Right renal pelvis (tissue), 4 donors: ENCODE measurements at regions not wholly inside any gene's neighbourhood (a gene's known extent, or its start where the extent isn't known, plus 50 kb on each side); places are given as distances from the start of the nearest gene placed in this dataset.

Source experiments
- DNase-seq, 4 donors: peaks; one replicate each; pipeline ENCODE4 v3.0.0-alpha.2; 2013; ENCODE audit warnings: low read depth in 4 of 4, low spot score in 3 of 4, missing footprints in 1 of 4

DNA sequence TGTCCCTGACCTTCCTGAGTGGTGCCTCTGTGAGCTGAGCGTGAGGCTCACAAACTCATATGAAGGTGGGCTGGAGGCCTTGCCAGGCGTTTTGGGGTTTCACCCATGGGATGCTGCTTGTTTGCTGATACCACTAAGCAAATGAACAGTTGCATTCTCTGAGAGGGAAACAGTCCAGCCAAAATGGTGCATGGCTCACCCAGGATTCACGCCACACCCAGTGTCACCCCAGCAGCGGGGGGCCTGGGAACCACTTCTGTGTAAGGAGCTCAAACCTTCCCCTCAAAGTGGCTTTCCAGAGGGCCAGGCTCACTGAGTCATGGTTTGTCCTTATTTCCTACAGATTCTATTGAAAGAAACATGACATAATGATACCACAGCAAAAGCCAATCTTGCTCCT, 928.1 kb downstream of the TBC1D22A start:
- DNase-seq = no peak

DNA sequence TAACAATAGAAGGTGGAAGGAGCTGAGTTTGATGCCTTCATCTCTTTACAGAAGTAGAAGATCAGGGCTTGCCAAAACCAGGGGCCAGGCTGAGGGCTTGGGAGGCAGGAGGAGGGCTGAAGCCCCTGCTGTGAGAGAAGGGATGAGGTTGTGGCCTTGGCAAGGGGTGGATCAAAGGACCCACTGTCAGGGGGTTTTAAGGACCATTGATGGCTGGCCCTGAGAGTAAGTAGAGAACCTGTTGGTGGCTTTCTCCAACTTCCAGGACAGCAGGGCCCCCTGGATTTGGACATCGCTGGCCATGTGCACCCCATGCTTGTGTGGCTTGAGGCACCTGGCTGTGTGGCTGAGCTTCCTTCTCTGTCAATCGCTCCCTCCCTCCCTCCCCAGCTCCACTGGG, 927.7 kb downstream of the TBC1D22A start:
- no peak for DNase-seq

DNA sequence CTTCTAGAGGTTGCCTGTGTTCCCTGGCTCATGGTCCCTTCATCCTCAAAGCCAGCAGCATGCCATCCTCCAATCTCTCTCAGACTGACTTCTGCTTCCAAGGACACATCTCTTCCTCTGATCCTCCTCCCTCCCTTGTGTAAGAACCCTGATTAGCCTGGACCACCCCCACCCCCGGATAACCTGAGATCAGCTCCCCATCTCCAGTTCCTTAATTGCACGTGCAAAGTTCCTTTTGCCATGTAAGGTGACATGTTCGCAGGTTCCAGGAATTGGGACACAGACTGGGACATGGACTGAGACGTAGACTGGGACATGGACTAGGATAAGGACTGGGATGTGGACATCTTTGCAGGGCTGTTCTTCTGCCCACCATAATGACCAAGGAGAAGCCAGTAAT, 925.3 kb downstream of the TBC1D22A start:
- no peak for DNase-seq

GRCh38 chr22:47687346-47687655, 924.9 kb downstream of the TBC1D22A start:
- DNase-seq = no peak

DNA sequence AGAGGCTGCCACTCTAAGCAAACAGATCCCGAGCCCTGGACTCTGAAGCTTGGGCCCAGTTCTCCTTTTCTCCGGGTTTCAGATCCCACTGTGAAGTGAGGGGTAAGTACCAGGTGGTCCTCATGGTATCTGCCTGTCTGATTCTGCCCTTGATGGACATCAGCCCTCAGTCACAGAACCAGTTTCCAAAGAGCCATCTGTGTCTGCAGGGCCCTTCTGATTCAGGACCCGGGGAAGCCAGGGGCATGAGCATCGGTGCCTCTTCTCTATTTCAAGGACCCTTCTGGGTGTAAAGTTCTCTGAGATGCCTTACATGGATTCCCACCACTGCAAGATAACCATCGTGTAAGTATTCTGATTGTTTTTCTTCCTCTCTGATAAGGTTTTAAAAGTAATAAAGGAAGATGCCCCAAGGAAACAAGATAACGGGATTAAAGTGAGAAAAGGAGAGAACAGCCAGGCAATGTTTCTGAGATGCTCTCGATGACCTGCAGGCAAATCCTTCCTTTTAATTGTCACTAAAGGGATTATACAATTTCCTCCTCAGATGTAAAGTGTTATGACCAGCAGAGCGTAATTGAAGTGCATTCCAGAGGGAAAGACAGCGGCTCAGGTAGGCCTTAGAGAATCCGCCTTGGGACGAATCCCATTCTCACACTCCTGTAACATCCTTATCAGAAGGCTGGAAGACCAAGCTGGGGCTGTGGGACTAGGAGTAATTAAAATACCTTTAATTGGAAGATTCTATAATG, 924.3 kb downstream of the TBC1D22A start:
- DNase-seq = no peak

GRCh38 chr22:47681411-47682165, 919.1 kb downstream of the TBC1D22A start:
- DNase-seq = no peak

- DNase-seq = no peak
Observed at GRCh38 chr22:47678636-47679287, 916.3 kb downstream of the TBC1D22A start.

GRCh38 chr22:47678048-47678447, 915.6 kb downstream of the TBC1D22A start:
- no peak for DNase-seq

DNA sequence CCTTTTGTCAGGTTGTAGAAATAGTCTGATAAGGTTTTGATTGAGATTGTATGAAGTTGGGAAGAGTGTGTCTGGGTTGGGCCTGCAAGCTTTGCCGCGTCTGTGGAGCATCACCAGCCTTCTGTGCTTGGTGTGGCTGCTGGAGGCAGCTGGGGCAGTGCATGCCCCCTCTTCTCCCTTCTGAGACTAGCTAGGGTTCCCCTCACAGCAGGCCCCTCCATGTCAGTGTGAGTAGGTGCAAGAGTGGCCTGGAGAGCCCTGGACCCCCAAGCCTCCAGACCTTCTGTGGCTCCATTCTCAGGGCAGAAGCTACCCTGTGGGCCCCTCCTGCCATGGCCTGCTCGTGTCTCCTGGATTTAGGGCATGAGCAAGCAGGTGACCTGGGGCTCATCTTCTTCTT, 914.2 kb downstream of the TBC1D22A start:
- DNase-seq = no peak

GRCh38 chr22:47674600-47674999, 912.1 kb downstream of the TBC1D22A start:
- no peak for DNase-seq

- no peak for DNase-seq
Observed at GRCh38 chr22:47673557-47673956, 911.1 kb downstream of the TBC1D22A start.

GRCh38 chr22:47672526-47672925, 910.1 kb downstream of the TBC1D22A start:
- DNase-seq = no peak

- DNase-seq = no peak
Observed at GRCh38 chr22:47665151-47665550, 902.7 kb downstream of the TBC1D22A start.

- no peak for DNase-seq
Observed at GRCh38 chr22:47663615-47664605, 901.5 kb downstream of the TBC1D22A start.

- no peak for DNase-seq
Observed at GRCh38 chr22:47659467-47660223, 897.2 kb downstream of the TBC1D22A start.

- no peak for DNase-seq
Observed at GRCh38 chr22:47658182-47658581, 895.7 kb downstream of the TBC1D22A start.

DNA sequence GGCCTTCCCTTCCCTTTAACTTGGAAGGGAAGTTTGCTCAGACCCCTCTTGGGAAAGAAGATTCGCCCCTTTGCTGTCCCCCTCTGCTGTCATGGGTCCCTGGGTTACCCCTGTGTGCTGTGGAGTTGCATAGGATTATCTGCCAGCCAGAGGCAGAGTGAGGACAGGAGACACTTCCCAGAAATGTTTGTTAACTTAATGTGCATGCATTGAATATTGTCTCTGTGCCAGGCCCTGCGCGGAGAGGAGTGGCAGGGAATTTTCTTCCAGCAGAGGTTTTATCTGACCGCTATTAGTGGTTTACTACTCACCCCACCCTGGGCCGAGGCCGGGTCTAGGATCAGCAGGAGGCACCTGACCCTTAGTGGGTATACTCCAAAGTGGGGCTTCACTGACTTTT, 894.8 kb downstream of the TBC1D22A start:
- DNase-seq = no peak

- no peak for DNase-seq
Observed at GRCh38 chr22:47656806-47657205, 894.4 kb downstream of the TBC1D22A start.

DNA sequence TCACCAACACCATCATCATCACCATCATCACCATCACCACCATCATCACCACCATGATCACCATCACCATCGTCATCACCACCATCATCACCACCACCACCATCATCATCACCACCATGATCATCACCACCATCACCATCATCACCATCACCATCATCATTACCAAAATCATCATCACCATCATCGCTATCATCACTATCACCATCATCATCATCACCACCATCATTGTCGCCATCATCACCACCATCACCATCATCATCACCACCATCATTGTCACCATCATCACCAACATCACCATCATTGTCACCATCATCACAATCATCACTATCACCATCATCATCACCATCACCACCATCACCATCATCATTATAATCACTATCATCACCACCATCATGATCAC, 893.5 kb downstream of the TBC1D22A start:
- DNase-seq = no peak

DNA sequence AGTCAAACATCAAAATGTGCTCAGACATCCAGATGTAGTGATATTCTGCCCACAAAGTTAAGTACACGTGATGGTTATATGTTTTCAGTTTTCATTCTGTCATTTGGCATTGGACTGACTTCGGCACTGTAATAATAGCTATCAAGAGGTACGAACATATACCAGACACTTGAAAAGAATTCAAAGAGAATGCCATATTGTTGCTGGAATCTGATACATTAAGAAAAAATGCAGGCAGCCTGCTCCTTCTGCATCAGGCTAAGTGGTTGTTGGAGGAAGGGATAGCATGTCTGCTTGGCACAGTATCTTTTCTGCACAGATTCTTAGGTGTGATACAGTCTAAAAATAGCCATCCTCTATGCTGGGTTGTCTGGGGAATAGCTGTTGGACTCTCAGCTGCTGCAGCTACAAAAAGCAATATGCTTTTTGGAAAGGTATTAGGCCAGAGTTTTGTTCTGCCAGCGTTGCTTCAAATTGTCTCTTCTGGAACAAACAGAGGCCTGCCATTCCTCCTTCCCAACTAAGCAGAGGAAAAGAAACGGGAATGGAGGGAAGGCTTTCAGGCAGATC, 892.6 kb downstream of the TBC1D22A start:
- DNase-seq = no peak
